Mesenchymal stem cell (in vitro differentiated cells and primary cell): ENCODE measurements at regions not wholly inside any gene's neighbourhood (a gene's known extent, or its start where the extent isn't known, plus 50 kb on each side); places are given as distances from the start of the nearest gene placed in this dataset.
A peak's percentile ranks its signal among the peaks of the same experiment; 100 is the strongest.

Experiments used
- DNase-seq: peaks from one replicate; pipeline ENCODE4 v3.0.0-alpha.2; 2013
- H2AFZ ChIP-seq: one replicate; pipeline ENCODE4 v1.6.1; 2013; ENCODE audit warnings: low read depth, mild to moderate bottlenecking, control low read depth, inconsistent platforms, low read length, moderate library complexity
- H2AK5ac ChIP-seq: 2 replicates; pipeline ENCODE4 v1.6.1; 2013; ENCODE audit warnings: low read length, moderate library complexity, mild to moderate bottlenecking, inconsistent platforms; ENCODE audit not compliant: severe bottlenecking
- H2BK120ac ChIP-seq: one replicate; pipeline ENCODE4 v1.6.1; 2013; ENCODE audit warnings: low read depth, mild to moderate bottlenecking, inconsistent platforms, low read length, moderate library complexity
- H2BK12ac ChIP-seq, 2 experiments: one replicate each; pipeline ENCODE4 v1.6.1; 2013; ENCODE audit warnings: inconsistent platforms in 2 of 2, low read length in 2 of 2, mild to moderate bottlenecking in 2 of 2, moderate library complexity in 2 of 2, control low read depth in 1 of 2
- H2BK15ac ChIP-seq: one replicate; pipeline ENCODE4 v1.6.1; 2013; ENCODE audit warnings: mild to moderate bottlenecking, low read depth, inconsistent platforms; ENCODE audit not compliant: poor library complexity, severe bottlenecking
- H2BK5ac ChIP-seq: 2 replicates; pipeline ENCODE4 v1.6.1; 2013; ENCODE audit warnings: low read depth, mild to moderate bottlenecking, low read length, control low read depth, inconsistent platforms; ENCODE audit not compliant: poor library complexity, severe bottlenecking
- H3K14ac ChIP-seq, 2 experiments: one replicate each; pipeline ENCODE4 v1.6.1; 2013; ENCODE audit warnings: inconsistent platforms in 2 of 2, low read length in 2 of 2, control low read depth in 1 of 2, mild to moderate bottlenecking in 1 of 2, moderate library complexity in 1 of 2
- H3K18ac ChIP-seq, 2 experiments: one replicate each; pipeline ENCODE4 v1.6.1; 2013; ENCODE audit warnings: inconsistent platforms in 2 of 2, low read length in 2 of 2, control low read depth in 1 of 2, low read depth in 1 of 2, mild to moderate bottlenecking in 1 of 2
- H3K23ac ChIP-seq, 2 experiments: one replicate each; pipeline ENCODE4 v1.6.1; 2013; ENCODE audit warnings: inconsistent platforms in 2 of 2, low read length in 2 of 2, mild to moderate bottlenecking in 2 of 2, moderate library complexity in 2 of 2, control low read depth in 1 of 2
- H3K27ac ChIP-seq: 2 replicates; pipeline ENCODE4 v1.5.1; 2013; ENCODE audit warnings: mild to moderate bottlenecking, moderate library complexity, low read length, control low read depth, inconsistent platforms; ENCODE audit not compliant: poor library complexity, severe bottlenecking
- H3K27me3 ChIP-seq, 2 experiments: 2 replicates each; pipeline versions ENCODE4 v1.6.1 to v1.7.0; 2013; ENCODE audit warnings: low read length in 2 of 2, mild to moderate bottlenecking in 2 of 2, moderate library complexity in 2 of 2, control low read depth in 1 of 2, inconsistent platforms in 1 of 2; ENCODE audit not compliant: control insufficient read depth in 1 of 2, insufficient read depth in 1 of 2
- H3K36me3 ChIP-seq, 2 experiments: 2 replicates each; pipeline versions ENCODE4 v1.6.1 to v1.7.0; 2013; ENCODE audit warnings: low read length in 2 of 2, control low read depth in 1 of 2, inconsistent platforms in 1 of 2, low read depth in 1 of 2, mild to moderate bottlenecking in 1 of 2; ENCODE audit not compliant: insufficient read depth in 2 of 2, control insufficient read depth in 1 of 2
- H3K4ac ChIP-seq, 2 experiments: one replicate each; pipeline ENCODE4 v1.6.1; 2013; ENCODE audit warnings: inconsistent platforms in 2 of 2, low read length in 2 of 2, mild to moderate bottlenecking in 2 of 2, moderate library complexity in 2 of 2, control low read depth in 1 of 2, low read depth in 1 of 2
- H3K4me1 ChIP-seq: 2 replicates; pipeline ENCODE4 v1.6.1; 2013; ENCODE audit warnings: low read depth, low read length, control low read depth; ENCODE audit not compliant: control insufficient read depth, insufficient read depth
- H3K4me2 ChIP-seq: 2 replicates; pipeline ENCODE4 v1.6.1; 2013; ENCODE audit warnings: low read length, mild to moderate bottlenecking, inconsistent platforms; ENCODE audit not compliant: poor library complexity, severe bottlenecking
- H3K4me3 ChIP-seq, 2 experiments: 2 replicates each; pipeline versions ENCODE4 v1.5.1 to v1.7.0; 2013; ENCODE audit warnings: low read length in 2 of 2, mild to moderate bottlenecking in 2 of 2, control low read depth in 1 of 2, low read depth in 1 of 2; ENCODE audit not compliant: insufficient read depth in 1 of 2
- H3K79me1 ChIP-seq: replicated peaks from 2 replicates; pipeline ENCODE4 v1.6.1; 2013; ENCODE audit warnings: mild to moderate bottlenecking, control low read depth, low read length, inconsistent platforms; ENCODE audit not compliant: poor library complexity, severe bottlenecking
- H3K9ac ChIP-seq: 2 replicates; pipeline ENCODE4 v1.7.0; 2013; ENCODE audit warnings: mild to moderate bottlenecking, low read length, moderate library complexity
- H3K9me3 ChIP-seq: 2 replicates; pipeline ENCODE4 v1.7.0; 2013; ENCODE audit warnings: mild to moderate bottlenecking, low read length; ENCODE audit not compliant: control insufficient read depth
- H4K8ac ChIP-seq: one replicate; pipeline ENCODE4 v1.6.1; 2013; ENCODE audit warnings: inconsistent platforms, mild to moderate bottlenecking, low read length, moderate library complexity
- H4K91ac ChIP-seq: one replicate; pipeline ENCODE4 v1.6.1; 2013; ENCODE audit warnings: mild to moderate bottlenecking, low read length, inconsistent platforms
- WGBS: methylation state at CpG from one replicate; pipeline ENCODE4 v1.1.7; 2013; ENCODE audit warnings: mixed read lengths; 5-methylcytosine and 5-hydroxymethylcytosine counted together

DNA sequence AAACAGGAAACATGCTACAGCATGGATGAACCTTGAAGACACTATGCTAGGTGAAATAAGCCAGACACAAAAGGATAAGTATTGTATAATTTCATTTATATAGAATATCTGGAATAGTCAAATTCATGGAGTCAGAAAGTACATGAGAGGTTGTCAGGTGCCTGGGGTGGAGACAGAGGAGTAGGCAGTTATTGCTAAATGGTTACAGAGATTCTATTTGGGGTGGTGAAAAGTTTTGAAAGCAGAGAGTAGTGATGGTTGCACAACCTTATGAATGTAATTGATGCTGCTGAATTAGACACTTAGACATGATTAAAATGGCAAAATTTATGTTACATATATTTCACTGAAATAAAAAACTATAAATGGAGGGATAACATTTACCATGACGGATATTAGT, 197.4 kb downstream of the VAPA start:
- Histone ChIP-seq H2BK15ac (no peak overlapping the region), H3K9me3 (no peaks in the 10 kb centered on the region), H4K91ac (no peak overlapping the region), H3K36me3 (no peaks in the 10 kb centered on the region), H3K4me3 (no peak overlapping the region), H3K4me1 (no peaks in the 10 kb centered on the region), H3K27ac (no peak overlapping the region), H3K79me1 (no peaks in the 10 kb centered on the region), H3K4me2 (no peak overlapping the region), H2BK12ac (peak overlapping the region in 1 of 2 experiments; percentile 88), H3K14ac (no peak overlapping the region), H3K18ac (no peak overlapping the region), H2AFZ (no peak overlapping the region), H4K8ac (no peak overlapping the region), H2BK120ac (no peak overlapping the region), H3K9ac (no peak overlapping the region), H3K4ac (no peak overlapping the region), H2BK5ac (no peak overlapping the region), H2AK5ac (no peak overlapping the region), H3K23ac (no peak overlapping the region), H3K27me3 (no peaks in the 10 kb centered on the region)
- WGBS: 95% methylated on average over 1 of the region's 1 CpG
- no peak for DNase-seq

DNA sequence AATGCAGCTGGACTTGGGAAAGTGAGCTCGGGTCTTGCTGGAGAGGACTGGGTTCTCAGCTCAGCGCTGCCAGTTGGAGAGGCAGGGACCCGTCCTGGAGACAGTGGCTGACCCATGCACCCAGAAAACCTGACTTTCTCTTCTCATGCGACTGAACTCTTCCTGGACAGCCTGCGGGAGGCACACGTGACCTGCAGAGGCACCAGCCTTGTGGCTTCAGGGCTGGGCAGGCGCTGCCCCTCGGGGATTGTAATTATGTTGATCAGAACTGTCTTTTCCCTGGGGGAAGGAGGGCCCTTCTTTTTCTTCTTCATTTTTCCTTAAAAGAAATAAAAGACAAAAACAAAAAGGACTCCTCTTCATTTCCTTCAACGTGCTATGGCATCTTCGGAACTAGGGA, 198.1 kb downstream of the VAPA start:
- Histone ChIP-seq H4K8ac (no peak overlapping the region), H2BK5ac (no peak overlapping the region), H3K14ac (no peak overlapping the region), H2BK12ac (peak overlapping the region in 1 of 2 experiments; percentile 51), H3K27me3 (no peaks in the 10 kb centered on the region), H4K91ac (no peak overlapping the region), H3K4me2 (no peak overlapping the region), H3K36me3 (no peaks in the 10 kb centered on the region), H2BK15ac (peak overlapping the region; percentile 37), H3K9ac (no peak overlapping the region), H3K4me3 (no peak overlapping the region), H3K4ac (peak overlapping the region in 1 of 2 experiments; percentile 65), H3K4me1 (no peaks in the 10 kb centered on the region), H3K79me1 (no peaks in the 10 kb centered on the region), H3K18ac (peak overlapping the region; percentile 14 to 74), H3K27ac (no peak overlapping the region), H2AFZ (no peak overlapping the region), H3K23ac (no peak overlapping the region), H2BK120ac (no peak overlapping the region), H2AK5ac (no peak overlapping the region), H3K9me3 (no peaks in the 10 kb centered on the region)
- 97% methylated on average over 8 of the region's 10 CpGs for WGBS
- DNase-seq: no peak

DNA sequence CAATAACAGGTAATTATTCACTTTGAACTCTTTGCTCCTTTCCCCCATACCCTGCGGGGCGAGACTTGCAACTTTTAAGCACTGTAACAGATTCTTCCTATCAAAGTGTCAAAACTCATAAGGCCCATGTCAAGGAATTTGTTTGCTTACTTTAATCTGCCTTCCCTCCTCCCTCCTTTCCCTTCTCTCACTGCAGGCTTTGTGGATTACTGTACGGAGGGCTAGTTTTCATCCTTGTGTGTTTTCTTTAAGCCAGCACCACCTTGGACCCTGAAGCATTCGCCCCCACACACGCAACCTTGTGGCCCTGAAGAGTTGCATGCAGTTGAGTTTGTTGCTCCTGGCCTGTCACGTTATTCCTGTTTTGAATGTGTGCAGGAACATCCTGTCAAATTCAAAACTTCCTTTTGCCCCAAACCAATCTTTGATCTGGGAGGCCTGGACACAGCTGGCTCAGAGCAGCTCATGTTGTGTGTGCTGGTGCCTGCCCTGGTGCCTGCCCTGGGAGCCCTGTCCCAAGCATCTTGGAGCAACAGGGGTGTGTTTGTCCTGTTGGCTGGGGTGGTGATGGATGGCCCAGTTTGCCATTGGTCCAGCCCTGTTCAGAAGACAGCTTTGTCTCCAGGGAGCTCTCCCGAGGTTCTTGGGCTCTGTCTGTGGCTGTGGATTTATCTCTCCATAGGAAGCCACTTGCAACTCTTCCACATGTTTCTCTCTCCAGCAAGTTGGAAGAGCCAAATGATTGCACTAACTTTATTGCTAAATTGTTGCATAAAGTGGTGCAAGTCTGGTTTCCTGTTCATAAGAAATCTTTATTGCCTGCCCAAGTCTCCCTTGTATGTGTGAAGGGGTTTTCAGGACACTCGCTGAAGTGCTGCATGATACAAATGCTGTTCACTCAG, 199.6 kb downstream of the VAPA start:
- WGBS: 47% methylated on average over 8 of the region's 8 CpGs
- H3K9ac ChIP-seq: no peak overlapping the region
- peak overlapping the region; percentile 9 for H4K91ac ChIP-seq
- peak overlapping the region in 1 of 2 experiments; percentile 84 for H3K18ac ChIP-seq
- no peak overlapping the region for H2AK5ac ChIP-seq
- H3K27me3 ChIP-seq: no peaks in the 10 kb centered on the region
- H3K36me3 ChIP-seq: no peaks in the 10 kb centered on the region
- H2BK5ac ChIP-seq: no peak overlapping the region
- H3K9me3 ChIP-seq: no peaks in the 10 kb centered on the region
- no peak overlapping the region for H3K4me3 ChIP-seq
- no peak overlapping the region for H2BK15ac ChIP-seq
- peak overlapping the region in 1 of 2 experiments; percentile 7 for H3K4ac ChIP-seq
- H3K4me1 ChIP-seq: no peaks in the 10 kb centered on the region
- no peak overlapping the region for H3K23ac ChIP-seq
- peak overlapping the region; percentile 42 for H2AFZ ChIP-seq
- H2BK120ac ChIP-seq: no peak overlapping the region
- DNase-seq: peak; percentile 78
- H3K27ac ChIP-seq: no peak overlapping the region
- H3K79me1 ChIP-seq: no peaks in the 10 kb centered on the region
- H3K14ac ChIP-seq: peak overlapping the region in 1 of 2 experiments; percentile 11
- no peak overlapping the region for H3K4me2 ChIP-seq
- H4K8ac ChIP-seq: no peak overlapping the region
- H2BK12ac ChIP-seq: peak overlapping the region in 1 of 2 experiments; percentile 40

DNA sequence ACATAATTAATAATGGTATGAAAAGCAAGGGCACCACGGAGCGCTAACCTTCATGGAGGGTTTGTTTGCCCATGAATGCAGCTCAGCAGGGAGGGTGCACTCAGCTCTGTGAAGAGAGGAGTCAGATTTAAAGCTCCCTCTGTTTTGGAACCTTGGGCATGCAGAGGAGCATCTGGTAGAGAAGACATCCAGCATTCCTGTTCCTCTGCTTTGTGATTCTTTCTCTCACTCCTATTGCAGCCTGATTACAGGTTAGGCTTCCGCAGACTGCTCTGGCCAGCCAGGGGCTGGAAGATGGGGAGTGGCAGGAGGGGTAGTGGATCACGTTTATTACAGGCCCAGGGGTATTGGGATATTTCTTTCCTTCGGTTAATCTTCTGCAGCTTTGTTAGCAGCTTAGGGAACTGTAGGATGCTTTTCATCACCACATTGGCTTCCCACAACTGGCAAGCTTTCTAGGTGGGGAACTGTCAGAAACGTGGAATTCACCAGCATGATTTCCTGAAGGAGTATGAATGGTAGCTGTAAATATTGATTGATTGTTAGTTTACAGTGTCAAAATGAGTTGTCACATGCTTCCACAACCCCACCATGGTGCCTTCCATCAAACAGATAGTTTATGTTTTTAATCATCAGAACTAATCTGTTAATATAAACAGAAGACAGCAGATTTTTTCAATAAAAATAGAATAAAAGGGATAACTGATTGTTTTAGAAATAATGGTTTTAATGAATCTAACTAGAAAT, 201.1 kb downstream of the VAPA start:
- H2BK120ac ChIP-seq: peak overlapping the region; percentile 9
- peak overlapping the region in 1 of 2 experiments; percentile 47 for H3K4ac ChIP-seq
- no peak overlapping the region for H3K27ac ChIP-seq
- no peaks in the 10 kb centered on the region for H3K4me1 ChIP-seq
- no peak overlapping the region for H2AK5ac ChIP-seq
- no peak overlapping the region for H2AFZ ChIP-seq
- H2BK5ac ChIP-seq: no peak overlapping the region
- WGBS: 68% methylated on average over 5 of the region's 6 CpGs
- no peak overlapping the region for H3K4me2 ChIP-seq
- no peak overlapping the region for H2BK15ac ChIP-seq
- no peak for DNase-seq
- H4K91ac ChIP-seq: no peak overlapping the region
- peak overlapping the region; percentile 3 to 49 for H2BK12ac ChIP-seq
- H3K23ac ChIP-seq: no peak overlapping the region
- H3K9ac ChIP-seq: no peak overlapping the region
- H3K18ac ChIP-seq: peak overlapping the region in 1 of 2 experiments; percentile 3
- H3K4me3 ChIP-seq: no peak overlapping the region
- no peaks in the 10 kb centered on the region for H3K79me1 ChIP-seq
- no peak overlapping the region for H3K14ac ChIP-seq
- H3K27me3 ChIP-seq: no peaks in the 10 kb centered on the region
- no peak overlapping the region for H4K8ac ChIP-seq
- H3K9me3 ChIP-seq: no peaks in the 10 kb centered on the region
- no peaks in the 10 kb centered on the region for H3K36me3 ChIP-seq
